ENCODE measurements at regions not wholly inside any gene's neighbourhood (a gene's known extent, or its start where the extent isn't known, plus 50 kb on each side); places are given as distances from the start of the nearest gene placed in this dataset.

DNA sequence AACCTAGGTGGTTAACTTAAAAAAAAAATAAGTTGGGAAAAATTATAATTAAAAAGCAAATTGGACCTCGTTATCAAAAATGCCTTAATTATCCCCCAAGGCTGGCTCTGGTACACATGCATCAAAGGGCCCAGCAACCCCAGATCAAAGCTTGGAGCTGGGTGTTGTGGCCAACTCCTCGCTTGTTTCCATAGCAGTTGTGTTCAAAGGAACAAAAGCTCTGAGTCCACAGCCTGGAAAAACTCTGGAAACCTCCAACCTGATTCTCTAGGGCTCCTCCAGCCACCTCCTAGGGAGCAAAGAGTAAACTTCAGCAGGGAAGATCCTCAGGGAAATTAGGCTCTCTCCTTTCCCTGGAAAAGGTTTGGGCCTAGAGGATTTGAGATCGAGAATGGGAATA is 149.4 kb downstream of the NXPE2 start:
- TF ChIP-seq, protein P1, sequence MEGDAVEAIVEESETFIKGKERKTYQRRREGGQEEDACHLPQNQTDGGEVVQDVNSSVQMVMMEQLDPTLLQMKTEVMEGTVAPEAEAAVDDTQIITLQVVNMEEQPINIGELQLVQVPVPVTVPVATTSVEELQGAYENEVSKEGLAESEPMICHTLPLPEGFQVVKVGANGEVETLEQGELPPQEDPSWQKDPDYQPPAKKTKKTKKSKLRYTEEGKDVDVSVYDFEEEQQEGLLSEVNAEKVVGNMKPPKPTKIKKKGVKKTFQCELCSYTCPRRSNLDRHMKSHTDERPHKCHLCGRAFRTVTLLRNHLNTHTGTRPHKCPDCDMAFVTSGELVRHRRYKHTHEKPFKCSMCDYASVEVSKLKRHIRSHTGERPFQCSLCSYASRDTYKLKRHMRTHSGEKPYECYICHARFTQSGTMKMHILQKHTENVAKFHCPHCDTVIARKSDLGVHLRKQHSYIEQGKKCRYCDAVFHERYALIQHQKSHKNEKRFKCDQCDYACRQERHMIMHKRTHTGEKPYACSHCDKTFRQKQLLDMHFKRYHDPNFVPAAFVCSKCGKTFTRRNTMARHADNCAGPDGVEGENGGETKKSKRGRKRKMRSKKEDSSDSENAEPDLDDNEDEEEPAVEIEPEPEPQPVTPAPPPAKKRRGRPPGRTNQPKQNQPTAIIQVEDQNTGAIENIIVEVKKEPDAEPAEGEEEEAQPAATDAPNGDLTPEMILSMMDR (IDR thresholded peaks at IDR 0.05; ENCODE audit: insufficient read depth, low read depth, low read length), result no peak
- no peak for TF ChIP-seq EZH2 (IDR thresholded peaks at IDR 0.05; ENCODE audit: insufficient read depth, low read length)

All from astrocyte (in vitro differentiated cells and primary cell).